ENCODE measurements at regions not wholly inside any gene's neighbourhood (a gene's known extent, or its start where the extent isn't known, plus 50 kb on each side); places are given as distances from the start of the nearest gene placed in this dataset.

DNA sequence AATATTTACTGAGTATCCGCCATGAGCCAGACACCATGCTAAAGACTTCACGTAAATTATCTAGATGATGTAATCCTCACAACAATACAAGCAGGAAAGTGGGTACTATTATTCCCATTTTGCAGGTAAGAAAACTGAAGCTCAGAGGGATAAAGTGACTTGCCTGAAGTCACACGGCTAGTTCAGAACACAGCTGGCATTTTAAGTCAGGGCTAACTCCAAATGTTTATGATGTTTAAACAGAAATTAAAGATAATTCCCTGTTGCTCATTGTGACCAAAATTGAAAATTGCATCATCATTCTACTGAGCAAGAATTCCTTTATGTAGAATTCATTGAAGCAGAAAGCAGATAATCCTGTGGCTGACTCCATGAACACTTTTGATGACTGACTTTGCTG, 71.3 kb upstream of the STXBP5 start:
- TF ChIP-seq, protein P1, sequence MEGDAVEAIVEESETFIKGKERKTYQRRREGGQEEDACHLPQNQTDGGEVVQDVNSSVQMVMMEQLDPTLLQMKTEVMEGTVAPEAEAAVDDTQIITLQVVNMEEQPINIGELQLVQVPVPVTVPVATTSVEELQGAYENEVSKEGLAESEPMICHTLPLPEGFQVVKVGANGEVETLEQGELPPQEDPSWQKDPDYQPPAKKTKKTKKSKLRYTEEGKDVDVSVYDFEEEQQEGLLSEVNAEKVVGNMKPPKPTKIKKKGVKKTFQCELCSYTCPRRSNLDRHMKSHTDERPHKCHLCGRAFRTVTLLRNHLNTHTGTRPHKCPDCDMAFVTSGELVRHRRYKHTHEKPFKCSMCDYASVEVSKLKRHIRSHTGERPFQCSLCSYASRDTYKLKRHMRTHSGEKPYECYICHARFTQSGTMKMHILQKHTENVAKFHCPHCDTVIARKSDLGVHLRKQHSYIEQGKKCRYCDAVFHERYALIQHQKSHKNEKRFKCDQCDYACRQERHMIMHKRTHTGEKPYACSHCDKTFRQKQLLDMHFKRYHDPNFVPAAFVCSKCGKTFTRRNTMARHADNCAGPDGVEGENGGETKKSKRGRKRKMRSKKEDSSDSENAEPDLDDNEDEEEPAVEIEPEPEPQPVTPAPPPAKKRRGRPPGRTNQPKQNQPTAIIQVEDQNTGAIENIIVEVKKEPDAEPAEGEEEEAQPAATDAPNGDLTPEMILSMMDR (conservative IDR thresholded peaks at IDR 0.05; ENCODE audit: low read depth, low read length): no peak
- TF ChIP-seq EZH2phosphoT487 (IDR thresholded peaks at IDR 0.05; ENCODE audit: borderline replicate concordance, low read length): no peak

Measured in PC-3 (cell line).